Breast epithelium (tissue), 4 donors: ENCODE measurements at regions not wholly inside any gene's neighbourhood (a gene's known extent, or its start where the extent isn't known, plus 50 kb on each side); places are given as distances from the start of the nearest gene placed in this dataset.
A peak's percentile ranks its signal among the peaks of the same experiment; 100 is the strongest.

Source experiments
- DNase-seq, 2 donors: peaks; one replicate each; pipeline ENCODE4 v3.0.0-alpha.2; 2019; ENCODE audit warnings: low spot score in 2 of 2
- H3K27ac ChIP-seq, 2 donors: fragments of 200-600 bp; sonication (generic) in 1 of 2; one replicate each; pipeline ENCODE4 v1.5.1; 2016 to 2019; ENCODE audit warnings: mild to moderate bottlenecking in 1 of 2
- H3K27me3 ChIP-seq, 2 donors: fragments of 200-600 bp; sonication (generic) in 1 of 2; one replicate each; pipeline versions ENCODE4 v1.5.1 to v1.6.0; 2017 to 2019; ENCODE audit warnings: control low read depth in 1 of 2, mild to moderate bottlenecking in 1 of 2
- H3K36me3 ChIP-seq: fragments of 200-600 bp; one replicate; pipeline ENCODE4 v1.5.1; 2019
- H3K4me1 ChIP-seq, 2 donors: fragments of 200-600 bp; sonication (generic); one replicate each; pipeline ENCODE4 v1.5.1; 2016 to 2019; ENCODE audit warnings: control low read depth in 1 of 2
- H3K4me3 ChIP-seq, 3 donors: fragments of 200-600 bp; sonication (generic); 1 replicate in 2 of 3; 2 replicates in 1 of 3; pipeline ENCODE4 v1.5.1; 2016 to 2019; ENCODE audit warnings: mild to moderate bottlenecking in 3 of 3, moderate library complexity in 2 of 3
- H3K9me3 ChIP-seq, 2 donors: fragments of 200-600 bp; sonication (generic) in 1 of 2; one replicate each; pipeline ENCODE4 v1.5.1; 2016 to 2019; ENCODE audit warnings: control low read depth in 1 of 2
- CTCF ChIP-seq, 3 donors: fragments of 450-650 bp; IDR thresholded peaks; one replicate each; pipeline ENCODE4 v1.5.1; 2016 to 2017; ENCODE audit warnings: antibody characterized with exemption in 3 of 3, mild to moderate bottlenecking in 3 of 3, moderate library complexity in 3 of 3
- POLR2A ChIP-seq: fragments of 450-650 bp; IDR thresholded peaks from one replicate; pipeline ENCODE4 v1.6.1; 2016; ENCODE audit warnings: antibody characterized with exemption, mild to moderate bottlenecking, moderate library complexity
- POLR2AphosphoS5 ChIP-seq, 3 donors: sonication (generic); formaldehyde crosslinking; IDR thresholded peaks; one replicate each; pipeline ENCODE4 v1.6.1; 2017; ENCODE audit warnings: antibody characterized with exemption in 3 of 3
- intact Hi-C: fragments of 100-400 bp; cut with DNase I; formaldehyde crosslinking; loops from one replicate; pipeline ENCODE4 v1.15.1; 2023; ENCODE audit warnings: low total_unique reads

- DNase-seq, result no peak
- Histone ChIP-seq H3K27ac (no peak overlapping the region), H3K9me3 (no peaks in the 10 kb centered on the region), H3K4me1 (no peaks in the 10 kb centered on the region), H3K27me3 (no peaks in the 10 kb centered on the region), H3K4me3 (no peak overlapping the region), H3K36me3 (no peaks in the 10 kb centered on the region)
- TF ChIP-seq POLR2A, result no peak
- no peak for TF ChIP-seq CTCF (IDR thresholded peaks at IDR 0.05)
- no peak for TF ChIP-seq POLR2AphosphoS5 (IDR thresholded peaks at IDR 0.05)
- intact Hi-C loops, result no loop called here
These were observed 81.4 kb upstream of the SLC25A26 start for GRCh38 chr3:66139415-66139814.

- H3K36me3 ChIP-seq, result no peaks in the 10 kb centered on the region
- H3K4me3 ChIP-seq, result no peak overlapping the region
- H3K4me1 ChIP-seq, result no peaks in the 10 kb centered on the region
- no peaks in the 10 kb centered on the region for H3K9me3 ChIP-seq
- H3K27ac ChIP-seq, result no peak overlapping the region
- H3K27me3 ChIP-seq, result no peaks in the 10 kb centered on the region
- TF ChIP-seq POLR2A (no peak), CTCF (IDR thresholded peaks at IDR 0.05) (peak; percentile 19 to 74 (median 66))
- intact Hi-C loops, result no loop called here
- DNase-seq, result peak in 1 of 2 donors; percentile 41
These were observed 82.2 kb upstream of the SLC25A26 start for GRCh38 chr3:66138336-66139313.

- no peaks in the 10 kb centered on the region for H3K4me1 ChIP-seq
- intact Hi-C loops, result no loop called here
- no peak for TF ChIP-seq POLR2AphosphoS5 (IDR thresholded peaks at IDR 0.05)
- TF ChIP-seq CTCF (IDR thresholded peaks at IDR 0.05), result no peak
- TF ChIP-seq POLR2A, result no peak
- no peaks in the 10 kb centered on the region for H3K9me3 ChIP-seq
- DNase-seq, result no peak
- H3K4me3 ChIP-seq, result no peak overlapping the region
- no peak overlapping the region for H3K27ac ChIP-seq
- H3K36me3 ChIP-seq, result no peaks in the 10 kb centered on the region
- no peaks in the 10 kb centered on the region for H3K27me3 ChIP-seq
These were observed 84.2 kb upstream of the SLC25A26 start for GRCh38 chr3:66136597-66136996.

GRCh38 chr3:66133853-66134445, 86.9 kb upstream of the SLC25A26 start:
- Histone ChIP-seq H3K4me3 (no peak overlapping the region), H3K27me3 (no peaks in the 10 kb centered on the region), H3K9me3 (no peaks in the 10 kb centered on the region), H3K4me1 (no peaks in the 10 kb centered on the region), H3K36me3 (no peaks in the 10 kb centered on the region), H3K27ac (no peak overlapping the region)
- TF ChIP-seq CTCF (IDR thresholded peaks at IDR 0.05) (no peak), POLR2AphosphoS5 (IDR thresholded peaks at IDR 0.05) (no peak), POLR2A (no peak)
- intact Hi-C loops, result no loop called here
- DNase-seq, result no peak

GRCh38 chr3:66133050-66133757, 87.6 kb upstream of the SLC25A26 start:
- TF ChIP-seq POLR2AphosphoS5 (IDR thresholded peaks at IDR 0.05), result no peak
- TF ChIP-seq CTCF (IDR thresholded peaks at IDR 0.05), result no peak
- no peak for TF ChIP-seq POLR2A
- intact Hi-C loops, result no loop called here
- H3K4me3 ChIP-seq, result no peak overlapping the region
- H3K36me3 ChIP-seq, result no peaks in the 10 kb centered on the region
- DNase-seq, result no peak
- no peaks in the 10 kb centered on the region for H3K27me3 ChIP-seq
- no peaks in the 10 kb centered on the region for H3K4me1 ChIP-seq
- H3K27ac ChIP-seq, result no peak overlapping the region
- no peaks in the 10 kb centered on the region for H3K9me3 ChIP-seq
